Activated CD4-positive, alpha-beta T cell treated with anti-CD3 and anti-CD28 coated beads, Interleukin-2, Interleukin-4, amounts not matched to agents 100 ng/mL and 50 ng/mL, durations not matched to agents 16 hours and 8 hours (primary cell): ENCODE measurements at regions not wholly inside any gene's neighbourhood (a gene's known extent, or its start where the extent isn't known, plus 50 kb on each side); places are given as distances from the start of the nearest gene placed in this dataset.
A peak's percentile ranks its signal among the peaks of the same experiment; 100 is the strongest.
"Not testable (repeated sequence)": the region's sequence is repeated elsewhere in the genome, so short reads cannot be mapped to it uniquely, and the experiment has no call there.

Source experiments
- DNase-seq: peaks from one replicate; pipeline ENCODE4 v3.0.0-alpha.2; 2020; ENCODE audit warnings: low spot score

DNA sequence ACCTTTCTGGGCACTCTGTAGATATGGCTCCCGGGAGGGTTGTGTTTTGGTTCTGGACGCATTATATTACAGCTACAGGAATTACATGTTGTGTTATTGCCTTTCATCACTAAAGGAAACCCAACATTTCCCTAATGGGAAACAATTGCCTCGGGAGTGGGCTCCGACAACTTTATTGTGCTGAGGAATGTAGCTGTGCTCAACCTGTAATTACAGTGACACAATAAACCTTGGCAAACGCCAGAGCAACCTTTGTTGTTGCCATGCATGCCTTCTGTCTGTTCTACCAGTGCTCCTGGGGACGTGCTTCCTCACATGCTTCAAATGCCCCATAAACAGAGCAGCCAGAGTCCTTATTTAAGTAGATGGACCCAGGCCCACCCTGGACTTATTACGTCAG lies 182.4 kb downstream of the DIRAS2 start:
- no peak for DNase-seq

- DNase-seq: no peak
Measured at GRCh38 chr9:90464978-90465377, 177.6 kb downstream of the DIRAS2 start.

DNA sequence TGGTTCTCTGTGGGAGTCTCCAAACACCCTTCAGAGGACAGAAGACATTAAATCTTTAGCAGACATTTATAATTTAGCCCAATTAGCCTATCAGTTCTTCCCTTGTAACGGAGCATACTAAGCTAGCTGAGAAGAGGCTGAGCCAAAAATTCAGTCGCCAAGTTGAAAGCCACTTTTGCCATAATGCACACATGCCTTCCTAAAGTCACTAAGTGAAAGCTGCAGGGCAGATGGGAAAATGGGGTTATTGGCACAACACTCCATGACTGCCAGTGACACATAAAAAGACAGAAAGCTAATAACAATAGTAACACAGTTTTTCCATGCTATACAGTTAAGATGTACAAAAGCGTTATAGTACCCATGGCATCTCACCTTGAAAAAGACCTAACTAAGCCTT lies 176.2 kb downstream of the DIRAS2 start:
- DNase-seq: no peak

DNA sequence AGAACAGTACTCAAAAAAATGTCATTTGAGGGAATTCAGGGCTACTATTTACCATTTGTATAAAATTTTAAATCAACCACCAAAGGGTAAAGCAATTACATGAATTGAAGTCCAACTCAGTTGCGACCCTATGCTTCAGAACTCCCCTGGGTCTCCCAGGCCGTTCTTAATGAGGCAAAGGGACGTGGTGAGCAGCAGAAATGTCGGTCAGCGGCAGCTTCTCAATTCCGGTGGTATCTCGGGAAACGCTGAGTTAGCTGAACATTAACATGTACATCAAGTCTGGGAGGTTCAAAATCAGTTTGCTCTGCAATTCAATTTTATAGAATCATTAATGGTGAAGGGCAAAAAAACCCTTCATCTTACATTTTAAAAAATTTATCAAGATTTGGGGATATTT lies 173.2 kb downstream of the DIRAS2 start:
- no peak for DNase-seq

DNA sequence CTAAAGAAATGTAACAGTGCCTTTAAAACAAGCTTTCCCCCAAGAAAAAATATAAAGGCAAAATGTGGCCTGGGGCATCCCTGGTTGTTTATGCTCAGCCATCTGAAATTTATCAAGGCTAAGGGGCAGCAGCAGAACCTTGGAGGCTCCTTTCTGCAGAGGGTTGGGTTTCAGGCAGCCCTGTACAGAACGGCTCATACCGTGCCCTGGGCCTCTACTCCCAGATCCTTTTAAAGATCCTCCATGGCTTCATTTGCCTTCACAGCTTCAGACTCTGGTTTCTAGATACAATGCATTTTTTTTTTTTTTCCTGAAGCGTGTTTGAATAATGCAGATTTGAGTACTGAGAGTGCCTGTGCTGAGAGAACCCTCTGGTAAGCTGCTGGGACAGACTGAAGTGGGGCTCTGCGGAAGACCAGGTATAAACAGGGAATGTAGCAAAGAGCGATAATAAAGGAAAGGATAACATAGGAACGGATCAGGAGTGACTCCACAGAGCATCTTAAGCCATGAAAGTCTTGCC lies 172.7 kb downstream of the DIRAS2 start:
- no peak for DNase-seq

DNA sequence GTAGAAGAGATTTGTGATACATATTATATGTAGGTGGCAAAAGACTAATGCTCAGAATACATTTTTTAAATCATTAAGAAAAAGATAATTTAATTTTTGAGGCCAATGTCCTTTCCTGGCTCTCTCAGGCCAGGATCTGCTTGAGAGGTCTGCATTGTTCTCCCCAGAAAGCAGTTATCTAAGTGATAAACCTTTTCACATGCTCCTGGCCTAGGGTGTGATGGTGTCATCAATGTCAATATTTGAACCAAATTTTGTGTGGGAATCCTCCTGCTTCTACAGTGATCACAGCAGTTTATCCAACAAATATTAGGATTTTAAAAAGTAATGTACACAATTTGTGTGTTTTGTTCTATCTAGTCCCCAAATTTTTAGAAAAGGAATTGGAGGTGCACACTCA lies 166.6 kb downstream of the DIRAS2 start:
- DNase-seq: no peak

DNA sequence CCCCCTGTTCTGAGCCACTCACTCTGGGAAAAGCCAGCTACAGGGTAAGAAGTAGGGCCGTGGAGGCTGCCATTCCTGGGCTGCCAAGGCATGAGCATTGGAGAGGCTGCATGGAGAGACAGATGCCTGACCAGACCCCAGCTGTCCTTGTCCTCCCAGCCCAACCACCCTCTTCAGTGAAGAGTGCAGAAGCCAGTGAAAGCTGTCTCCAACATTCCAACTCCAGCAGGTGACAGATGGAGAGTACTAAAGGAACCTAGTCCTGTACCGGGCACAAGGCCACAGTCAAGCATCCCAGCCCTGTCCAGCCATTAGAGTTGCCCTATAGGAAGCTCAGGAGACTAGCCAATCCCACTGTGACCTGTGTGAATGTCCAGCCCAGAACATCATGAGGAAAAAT lies 165.1 kb downstream of the DIRAS2 start:
- DNase-seq: no peak

DNA sequence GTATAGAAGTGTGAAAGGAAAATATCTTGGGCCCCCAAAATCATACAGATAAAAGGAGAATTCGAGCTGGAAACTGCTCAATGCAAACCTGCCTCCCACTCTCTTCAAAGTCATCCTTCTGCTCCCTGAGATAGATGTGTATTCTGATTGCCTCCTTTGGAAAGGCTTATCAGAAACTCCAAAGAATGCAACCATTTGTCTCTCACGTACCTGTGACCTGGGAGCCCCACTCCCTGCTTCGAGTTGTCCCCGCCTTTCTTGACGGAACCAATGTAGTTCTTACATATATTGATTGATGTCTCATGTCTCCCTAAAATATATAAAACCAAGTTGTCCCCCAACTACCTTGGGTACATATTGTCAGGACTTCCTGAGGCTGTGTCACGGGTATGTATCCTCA lies 163.8 kb downstream of the DIRAS2 start:
- DNase-seq: no peak

DNA sequence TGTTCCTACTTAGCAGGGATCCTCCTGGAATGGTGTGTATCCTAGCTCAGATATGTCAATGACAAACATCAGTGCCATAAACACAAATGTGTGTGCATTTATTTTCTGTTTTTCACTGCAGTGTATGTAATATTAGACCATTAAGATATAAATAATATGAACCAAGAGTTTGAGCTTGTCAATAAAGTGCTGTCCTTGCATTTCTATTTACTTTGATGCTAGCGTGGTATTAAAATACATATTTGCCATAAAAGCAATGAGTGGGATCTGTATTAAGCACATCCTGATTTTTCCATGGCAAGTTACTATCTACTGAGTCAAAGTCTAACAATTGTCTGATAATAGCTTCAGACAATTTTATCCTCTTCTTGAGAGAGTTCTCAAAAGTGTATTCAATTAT lies 157.6 kb downstream of the DIRAS2 start:
- no peak for DNase-seq

- no peak for DNase-seq
Measured at GRCh38 chr9:90489066-90489465, 153.6 kb downstream of the DIRAS2 start.

DNA sequence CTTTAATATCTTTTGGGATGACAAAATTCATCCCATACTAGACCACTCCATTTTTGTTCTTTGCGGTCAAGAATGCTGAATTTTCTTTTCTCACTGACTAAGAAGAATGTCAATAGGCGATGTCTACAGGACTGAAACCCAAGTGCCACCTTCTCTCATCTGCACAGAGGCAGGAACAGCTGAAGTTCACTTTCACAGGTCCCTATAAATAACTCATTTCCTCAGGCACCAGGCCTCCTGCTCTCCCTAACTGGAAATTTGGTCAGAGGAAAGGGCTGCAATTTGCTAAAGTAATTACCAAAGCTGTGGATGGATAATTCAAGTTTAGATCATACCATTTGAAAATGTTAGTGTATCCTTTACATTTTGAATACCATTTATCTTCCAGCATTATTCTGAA lies 142.9 kb downstream of the DIRAS2 start:
- DNase-seq: no peak

- no peak for DNase-seq
Measured at GRCh38 chr9:90502134-90502533, 140.5 kb downstream of the DIRAS2 start.

- DNase-seq: peak; percentile 24
Measured at GRCh38 chr9:90504486-90504885, 138.1 kb downstream of the DIRAS2 start.

DNA sequence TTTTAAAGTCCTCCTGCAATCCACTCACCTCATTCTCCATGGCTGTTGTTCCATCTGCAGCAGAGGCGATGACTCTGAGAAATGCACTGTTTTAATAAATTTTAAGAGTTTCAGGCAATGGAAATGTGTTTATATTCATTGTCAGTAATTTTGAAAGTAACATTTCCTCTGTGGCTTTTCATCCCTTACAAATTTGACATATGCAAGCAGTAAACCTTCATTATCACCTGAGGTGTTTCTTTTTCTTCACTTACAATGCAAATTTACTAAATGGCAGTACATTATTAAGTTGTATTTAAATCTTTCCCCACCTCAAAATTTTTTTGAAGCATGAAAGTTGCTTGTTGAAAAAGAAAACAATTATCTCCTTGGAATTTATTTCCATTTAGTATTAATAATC lies 136.9 kb downstream of the DIRAS2 start:
- DNase-seq: peak; percentile 20

- not testable (repeated sequence) for DNase-seq
Measured at GRCh38 chr9:90506402-90506801, 136.2 kb downstream of the DIRAS2 start.

DNA sequence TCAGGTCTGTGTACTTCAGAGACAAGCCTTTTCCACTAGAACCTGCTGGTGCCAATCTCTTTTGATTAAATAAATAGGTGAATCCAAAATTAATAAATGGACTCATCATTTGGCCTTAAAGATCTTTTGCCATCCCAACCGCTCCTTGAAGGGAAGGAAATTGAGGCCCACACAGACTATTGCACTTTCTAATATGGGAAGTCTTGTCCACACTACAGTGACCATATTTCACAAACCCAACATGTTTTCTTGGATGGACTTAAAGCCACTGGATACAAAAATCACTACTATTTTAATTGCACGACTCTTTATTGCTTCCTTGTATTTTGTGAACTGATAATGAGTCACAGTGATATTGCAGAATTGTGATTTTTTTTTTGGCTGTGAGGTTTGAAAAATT lies 135.0 kb downstream of the DIRAS2 start:
- no peak for DNase-seq

- DNase-seq: no peak
Measured at GRCh38 chr9:90508940-90509339, 133.7 kb downstream of the DIRAS2 start.

- no peak for DNase-seq
Measured at GRCh38 chr9:90511711-90512110, 130.9 kb downstream of the DIRAS2 start.

GRCh38 chr9:90514877-90515276 lies 127.7 kb downstream of the DIRAS2 start:
- DNase-seq: no peak

DNA sequence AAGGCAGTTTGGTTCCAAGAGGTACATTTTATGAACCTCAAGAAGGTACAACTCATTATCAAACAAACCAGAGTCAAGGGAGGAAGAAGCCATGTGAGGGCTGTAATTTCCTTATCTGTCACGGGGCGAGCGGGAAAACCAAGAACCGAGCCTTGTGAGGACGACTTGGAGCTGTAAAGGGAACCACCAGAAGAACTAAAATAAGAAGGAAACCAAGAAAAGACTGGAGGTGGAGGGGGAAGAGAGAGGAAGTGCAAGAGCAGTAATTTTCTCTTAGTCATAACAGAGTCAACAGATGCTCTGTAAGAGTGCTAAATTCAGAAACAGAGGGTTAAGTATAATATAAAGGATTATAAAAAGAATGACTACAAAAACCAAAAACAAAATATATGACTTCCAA lies 127.1 kb downstream of the DIRAS2 start:
- DNase-seq: no peak

- DNase-seq: no peak
Measured at GRCh38 chr9:90517103-90517502, 125.5 kb downstream of the DIRAS2 start.

GRCh38 chr9:90521811-90522570 lies 120.6 kb downstream of the DIRAS2 start:
- DNase-seq: no peak

DNA sequence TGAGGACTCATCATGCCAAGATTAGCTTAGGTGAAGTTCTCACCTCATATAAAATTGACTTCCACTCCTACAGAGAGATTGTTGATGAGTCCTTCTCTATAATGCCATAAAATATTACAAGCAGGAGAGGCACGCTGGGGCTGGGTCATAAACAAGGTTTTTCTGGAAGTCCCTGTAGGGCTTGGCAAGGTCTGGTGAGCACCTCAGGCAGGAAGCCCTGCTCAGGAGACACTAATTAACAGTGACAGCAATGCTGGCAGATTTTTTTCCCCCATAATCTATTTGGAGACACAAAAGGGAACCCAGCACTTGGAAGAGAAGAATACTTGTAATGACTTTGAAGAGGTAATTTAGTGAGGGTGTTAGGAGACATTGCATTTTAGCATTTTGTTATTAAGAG lies 118.7 kb downstream of the DIRAS2 start:
- no peak for DNase-seq

- no peak for DNase-seq
Measured at GRCh38 chr9:90526386-90526785, 116.2 kb downstream of the DIRAS2 start.
